Astrocyte (in vitro differentiated cells and primary cell): ENCODE measurements at regions not wholly inside any gene's neighbourhood (a gene's known extent, or its start where the extent isn't known, plus 50 kb on each side); places are given as distances from the start of the nearest gene placed in this dataset.

Experiments used
- DNase-seq: peaks from one replicate; pipeline ENCODE4 v3.0.0-alpha.2; 2010; ENCODE audit warnings: low read depth
- FAIRE-seq: peaks from 2 replicates; lab custom pipeline; 2011; peaks lifted over from hg19 to GRCh38; lab: Jason Lieb, UNC
- H2AFZ ChIP-seq: 2 replicates; pipeline ENCODE4 v1.6.0; 2012; ENCODE audit warnings: low read depth, low read length, inconsistent platforms
- H3K27ac ChIP-seq: 2 replicates; pipeline ENCODE4 v1.5.1; 2011; ENCODE audit warnings: low read depth, low read length, inconsistent platforms
- H3K27me3 ChIP-seq: 2 replicates; pipeline ENCODE4 v1.6.0; 2011; ENCODE audit warnings: low read length, inconsistent platforms; ENCODE audit not compliant: insufficient read depth
- H3K36me3 ChIP-seq: 2 replicates; pipeline ENCODE4 v1.5.1; 2011; ENCODE audit warnings: low read length, inconsistent platforms; ENCODE audit not compliant: insufficient read depth
- H3K4me1 ChIP-seq: 2 replicates; pipeline ENCODE4 v1.5.1; 2011; ENCODE audit warnings: low read length, inconsistent platforms; ENCODE audit not compliant: insufficient read depth
- H3K4me2 ChIP-seq: 2 replicates; pipeline ENCODE4 v1.6.0; 2012; ENCODE audit warnings: low read length, inconsistent platforms
- H3K4me3 ChIP-seq: 2 replicates; pipeline ENCODE4 v1.5.1; 2011; ENCODE audit warnings: low read depth, mild to moderate bottlenecking, low read length, inconsistent platforms; ENCODE audit not compliant: insufficient read depth
- H3K79me2 ChIP-seq: 2 replicates; pipeline ENCODE4 v1.6.0; 2012; ENCODE audit warnings: mild to moderate bottlenecking, low read length, inconsistent platforms; ENCODE audit not compliant: insufficient read depth
- H3K9ac ChIP-seq: 2 replicates; pipeline ENCODE4 v1.6.0; 2012; ENCODE audit warnings: mild to moderate bottlenecking, low read length, inconsistent platforms
- H3K9me3 ChIP-seq: 2 replicates; pipeline ENCODE4 v1.5.1; 2012; ENCODE audit warnings: low read depth, mild to moderate bottlenecking, low read length, inconsistent platforms; ENCODE audit not compliant: insufficient read depth
- H4K20me1 ChIP-seq: 2 replicates; pipeline ENCODE4 v1.6.0; 2012; ENCODE audit warnings: low read length, inconsistent platforms; ENCODE audit not compliant: insufficient read depth
- H3K27ac Mint-ChIP-seq: one replicate; pipeline ENCODE4 v1.8.0; 2021; ENCODE audit warnings: mild to moderate bottlenecking, mixed read lengths; ENCODE audit not compliant: unreplicated experiment
- H3K27me3 Mint-ChIP-seq: one replicate; pipeline ENCODE4 v1.8.0; 2021; ENCODE audit warnings: low read depth, mixed read lengths; ENCODE audit not compliant: unreplicated experiment
- H3K36me3 Mint-ChIP-seq: one replicate; pipeline ENCODE4 v1.8.0; 2021; ENCODE audit warnings: low read depth, mixed read lengths; ENCODE audit not compliant: unreplicated experiment
- H3K4me1 Mint-ChIP-seq: one replicate; pipeline ENCODE4 v1.8.0; 2021; ENCODE audit warnings: low read depth, mixed read lengths; ENCODE audit not compliant: unreplicated experiment
- H3K4me3 Mint-ChIP-seq: one replicate; pipeline ENCODE4 v1.8.0; 2021; ENCODE audit warnings: mild to moderate bottlenecking, moderate library complexity, mixed read lengths; ENCODE audit not compliant: unreplicated experiment
- H3K9me3 Mint-ChIP-seq: one replicate; pipeline ENCODE4 v1.8.0; 2021; ENCODE audit warnings: mild to moderate bottlenecking, mixed read lengths; ENCODE audit not compliant: unreplicated experiment
- CTCF ChIP-seq: IDR thresholded peaks from 2 replicates; pipeline ENCODE4 v1.5.1; 2011; ENCODE audit warnings: low read depth, mild to moderate bottlenecking, inconsistent platforms, low read length, moderate library complexity; ENCODE audit not compliant: insufficient read depth
- EZH2 ChIP-seq: IDR thresholded peaks from 2 replicates; pipeline ENCODE4 v1.6.1; 2012; ENCODE audit warnings: mild to moderate bottlenecking, low read length, inconsistent platforms; ENCODE audit not compliant: insufficient read depth

DNA sequence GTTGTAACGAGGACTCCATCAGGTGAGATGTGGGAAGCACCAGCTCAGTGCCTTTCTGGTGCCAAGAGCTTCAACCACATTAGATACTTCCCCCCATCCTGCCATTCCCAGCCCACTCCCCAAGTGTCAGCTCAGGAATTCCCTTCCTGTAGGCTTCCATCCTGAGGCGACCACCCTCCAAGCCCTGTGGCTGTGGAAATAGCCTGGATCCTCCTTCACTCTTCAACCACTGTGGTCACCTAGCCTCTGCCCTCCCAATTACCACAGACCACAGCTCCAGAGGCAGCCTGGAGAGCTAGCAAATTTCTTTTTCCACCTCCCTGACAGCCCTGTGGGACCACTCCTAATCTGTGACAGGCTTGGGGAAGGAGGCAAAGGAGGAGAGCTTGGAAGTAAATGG, 219.8 kb upstream of the MAP3K1 start:
- H3K4me2 ChIP-seq: no peak overlapping the region
- no peaks in the 10 kb centered on the region for H3K9me3 Mint-ChIP-seq
- no peak overlapping the region for H3K4me3 ChIP-seq
- no peak overlapping the region for H3K27ac Mint-ChIP-seq
- no peak overlapping the region for H3K4me3 Mint-ChIP-seq
- H4K20me1 ChIP-seq: no peaks in the 10 kb centered on the region
- no peak overlapping the region for H2AFZ ChIP-seq
- no peaks in the 10 kb centered on the region for H3K4me1 ChIP-seq
- no peak overlapping the region for H3K9ac ChIP-seq
- DNase-seq (peak; percentile 16), FAIRE-seq (no peak)
- H3K27me3 Mint-ChIP-seq: peaks cover 45% of the 10 kb centered on the region
- H3K27ac ChIP-seq: no peak overlapping the region
- TF ChIP-seq EZH2: no peak
- TF ChIP-seq CTCF: no peak
- H3K27me3 ChIP-seq: peaks cover 14% of the 10 kb centered on the region
- no peaks in the 10 kb centered on the region for H3K79me2 ChIP-seq
- H3K9me3 ChIP-seq: no peaks in the 10 kb centered on the region
- no peaks in the 10 kb centered on the region for H3K36me3 Mint-ChIP-seq
- H3K4me1 Mint-ChIP-seq: peaks cover 10% of the 10 kb centered on the region
- no peaks in the 10 kb centered on the region for H3K36me3 ChIP-seq

DNA sequence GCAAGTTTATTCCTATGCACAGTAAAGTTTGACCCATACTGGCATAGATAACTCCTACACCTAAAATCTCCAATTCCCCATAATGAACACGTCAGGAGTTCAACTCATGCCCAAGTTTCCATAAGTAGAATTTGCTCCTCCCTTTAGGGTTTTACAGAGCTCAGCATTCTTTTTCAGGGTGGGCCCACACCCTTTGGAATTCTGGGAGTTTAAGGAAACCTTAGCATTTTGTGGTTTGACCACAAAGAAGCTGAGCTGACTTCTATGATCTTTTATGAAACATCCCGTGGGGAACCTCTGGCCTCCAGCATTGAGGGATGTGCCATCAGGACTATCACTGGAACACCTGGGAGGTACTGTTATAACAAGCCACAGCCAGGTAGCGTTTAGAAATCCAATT, 220.6 kb upstream of the MAP3K1 start:
- H3K79me2 ChIP-seq: no peaks in the 10 kb centered on the region
- no peaks in the 10 kb centered on the region for H4K20me1 ChIP-seq
- H3K27ac ChIP-seq: no peak overlapping the region
- FAIRE-seq (no peak), DNase-seq (no peak)
- peaks cover 10% of the 10 kb centered on the region for H3K4me1 Mint-ChIP-seq
- no peaks in the 10 kb centered on the region for H3K36me3 Mint-ChIP-seq
- no peak overlapping the region for H3K27ac Mint-ChIP-seq
- no peak overlapping the region for H2AFZ ChIP-seq
- H3K27me3 ChIP-seq: peaks cover 18% of the 10 kb centered on the region
- no peaks in the 10 kb centered on the region for H3K9me3 ChIP-seq
- H3K9me3 Mint-ChIP-seq: no peaks in the 10 kb centered on the region
- H3K27me3 Mint-ChIP-seq: peaks cover 41% of the 10 kb centered on the region
- no peaks in the 10 kb centered on the region for H3K36me3 ChIP-seq
- H3K4me3 ChIP-seq: no peak overlapping the region
- H3K9ac ChIP-seq: no peak overlapping the region
- H3K4me3 Mint-ChIP-seq: peak overlapping the region; percentile 52
- no peak overlapping the region for H3K4me2 ChIP-seq
- no peaks in the 10 kb centered on the region for H3K4me1 ChIP-seq
- TF ChIP-seq CTCF: no peak
- TF ChIP-seq EZH2: no peak

- no peak for TF ChIP-seq EZH2
- no peak for TF ChIP-seq CTCF
- Histone ChIP-seq H4K20me1 (no peaks in the 10 kb centered on the region), H2AFZ (no peak overlapping the region), H3K9me3 (no peaks in the 10 kb centered on the region), H3K4me3 (no peak overlapping the region), H3K36me3 (no peaks in the 10 kb centered on the region), H3K79me2 (no peaks in the 10 kb centered on the region), H3K9ac (no peak overlapping the region), H3K27ac (no peak overlapping the region), H3K4me2 (no peak overlapping the region), H3K4me1 (no peaks in the 10 kb centered on the region), H3K27me3 (peaks cover 27% of the 10 kb centered on the region)
- Mint-ChIP-seq H3K4me3 (no peak overlapping the region), H3K36me3 (no peaks in the 10 kb centered on the region), H3K4me1 (peaks cover 10% of the 10 kb centered on the region), H3K27me3 (peaks cover 59% of the 10 kb centered on the region), H3K9me3 (no peaks in the 10 kb centered on the region), H3K27ac (no peak overlapping the region)
- no peak for DNase-seq
- FAIRE-seq: no peak
Measured at GRCh38 chr5:56591081-56591480, 224.3 kb upstream of the MAP3K1 start.
